BJ (cell line): ENCODE measurements at regions not wholly inside any gene's neighbourhood (a gene's known extent, or its start where the extent isn't known, plus 50 kb on each side); places are given as distances from the start of the nearest gene placed in this dataset.

ENCODE experiments used
- CTCF ChIA-PET: fragments of 350-600 bp; formaldehyde crosslinking; extraction: SDS; loops from one replicate; lab custom pipeline; 2021; ENCODE audit warnings: antibody characterized with exemption, inconsistent platforms; lab: Yijun Ruan, JAX
- POLR2A ChIA-PET: fragments of 300-600 bp; sonication (Branson Sonifier 250); formaldehyde crosslinking; extraction: SDS; loops from one replicate; lab custom pipeline; 2021; ENCODE audit warnings: antibody characterized with exemption; lab: Charles Lee
- DNase-seq: peaks from one replicate; pipeline ENCODE4 v3.0.0-alpha.2; 2011; ENCODE audit warnings: low read depth
- H3K27me3 ChIP-seq: 2 replicates; pipeline ENCODE4 v1.6.0; 2011; ENCODE audit warnings: low read length; ENCODE audit not compliant: control insufficient read depth, insufficient read depth
- H3K36me3 ChIP-seq: 2 replicates; pipeline ENCODE4 v1.5.1; 2011; ENCODE audit warnings: low read length; ENCODE audit not compliant: control insufficient read depth, insufficient read depth
- H3K4me3 ChIP-seq: 2 replicates; pipeline ENCODE4 v1.5.1; 2011; ENCODE audit warnings: low read depth, mild to moderate bottlenecking, control low read depth, low read length
- CTCF ChIP-seq: IDR thresholded peaks from 2 replicates; pipeline ENCODE4 v1.5.1; 2011; ENCODE audit warnings: low read depth, mild to moderate bottlenecking, control low read depth, inconsistent platforms, low read length, moderate library complexity; ENCODE audit not compliant: insufficient read depth

- H3K4me3 ChIP-seq: no peak overlapping the region
- CTCF ChIA-PET: no interaction called here
- TF ChIP-seq CTCF: no peak
- no peak for DNase-seq
- H3K27me3 ChIP-seq: no peaks in the 10 kb centered on the region
- POLR2A ChIA-PET: no interaction called here
- no peaks in the 10 kb centered on the region for H3K36me3 ChIP-seq
These were observed 509.9 kb downstream of the GRXCR1 start for GRCh38 chr4:43402393-43402792.

- no peaks in the 10 kb centered on the region for H3K36me3 ChIP-seq
- no peak overlapping the region for H3K4me3 ChIP-seq
- no peak for DNase-seq
- no peaks in the 10 kb centered on the region for H3K27me3 ChIP-seq
- TF ChIP-seq CTCF: no peak
- ChIA-PET CTCF (no interaction called here), POLR2A (no interaction called here)
These were observed 518.1 kb downstream of the GRXCR1 start for GRCh38 chr4:43410636-43411035.

GRCh38 chr4:43411226-43411625 lies 518.7 kb downstream of the GRXCR1 start:
- Histone ChIP-seq H3K27me3 (no peaks in the 10 kb centered on the region), H3K4me3 (no peak overlapping the region), H3K36me3 (no peaks in the 10 kb centered on the region)
- CTCF ChIA-PET: no interaction called here
- TF ChIP-seq CTCF: no peak
- POLR2A ChIA-PET: no interaction called here
- DNase-seq: no peak

GRCh38 chr4:43423276-43423675 lies 530.8 kb downstream of the GRXCR1 start:
- CTCF ChIA-PET: no interaction called here
- H3K4me3 ChIP-seq: no peak overlapping the region
- no peak for DNase-seq
- H3K27me3 ChIP-seq: no peaks in the 10 kb centered on the region
- no peaks in the 10 kb centered on the region for H3K36me3 ChIP-seq
- TF ChIP-seq CTCF: no peak
- POLR2A ChIA-PET: no interaction called here

- H3K27me3 ChIP-seq: no peaks in the 10 kb centered on the region
- no peak for TF ChIP-seq CTCF
- H3K4me3 ChIP-seq: no peak overlapping the region
- DNase-seq: no peak
- CTCF ChIA-PET: no interaction called here
- POLR2A ChIA-PET: no interaction called here
- H3K36me3 ChIP-seq: no peaks in the 10 kb centered on the region
These were observed 532.7 kb downstream of the GRXCR1 start for GRCh38 chr4:43425206-43425605.
